PC-3 (cell line): ENCODE measurements at regions not wholly inside any gene's neighbourhood (a gene's known extent, or its start where the extent isn't known, plus 50 kb on each side); places are given as distances from the start of the nearest gene placed in this dataset.

ENCODE experiments used
- CTCF ChIP-seq: fragments of 300-600 bp; sonication (generic); conservative IDR thresholded peaks from 2 replicates; pipeline ENCODE4 v1.5.1; 2017; ENCODE audit warnings: antibody characterized with exemption, low read depth, mild to moderate bottlenecking, low read length
- EZH2 ChIP-seq: fragments of 300-600 bp; sonication (generic); IDR thresholded peaks from one replicate; pipeline ENCODE4 v1.6.1; 2017; ENCODE audit warnings: antibody characterized with exemption, mild to moderate bottlenecking, low read length; ENCODE audit not compliant: unreplicated experiment
- EZH2phosphoT487 ChIP-seq: fragments of 300-600 bp; sonication (generic); IDR thresholded peaks from 2 replicates; pipeline ENCODE4 v1.6.1; 2018; ENCODE audit warnings: mild to moderate bottlenecking, antibody characterized with exemption, low read length, borderline replicate concordance

GRCh38 chr20:48401359-48401758 is 426.4 kb downstream of the PREX1 start:
- no peak for TF ChIP-seq CTCF
- peak; percentile 3 for TF ChIP-seq EZH2
- no peak for TF ChIP-seq EZH2phosphoT487
